Right lobe of liver (tissue), 4 donors: ENCODE measurements at regions not wholly inside any gene's neighbourhood (a gene's known extent, or its start where the extent isn't known, plus 50 kb on each side); places are given as distances from the start of the nearest gene placed in this dataset.

Experiments used
- CTCF ChIP-seq, 4 donors: fragments of 200-600 bp in 3 of 4; fragments of 450-650 bp in 1 of 4; IDR thresholded peaks; one replicate each; pipeline versions ENCODE4 v1.5.1 to v1.8.0; 2016 to 2022; ENCODE audit warnings: antibody characterized with exemption in 4 of 4, mild to moderate bottlenecking in 2 of 4
- POLR2A ChIP-seq: fragments of 450-650 bp; IDR thresholded peaks from one replicate; pipeline ENCODE4 v1.6.1; 2017; ENCODE audit warnings: antibody characterized with exemption, mild to moderate bottlenecking
- donor health status: DM: no; HTN: no; CAD: no.
- donor health status: DM: no; HTN: no; CAD: no.
- donor health status: DM: no; HTN: yes; CAD: no.

GRCh38 chr1:43068911-43069310 lies 103.2 kb downstream of the EBNA1BP2 start:
- TF ChIP-seq CTCF (IDR thresholded peaks at IDR 0.05) (no peak), POLR2A (no peak)
